SU-DHL-6 (cell line): ENCODE measurements at regions not wholly inside any gene's neighbourhood (a gene's known extent, or its start where the extent isn't known, plus 50 kb on each side); places are given as distances from the start of the nearest gene placed in this dataset.

Experiments
- H2AFZ ChIP-seq: fragments of 200-600 bp; sonication (generic); 2 replicates; pipeline ENCODE4 v1.6.1; 2014; ENCODE audit warnings: low read depth, mild to moderate bottlenecking, moderate library complexity, mixed read lengths, antibody characterized with exemption, low read length; ENCODE audit not compliant: severe bottlenecking
- H3F3A ChIP-seq: fragments of 200-600 bp; shearing (Covaris generic); 2 replicates; pipeline ENCODE4 v1.6.0; 2016; ENCODE audit warnings: antibody characterized with exemption, mild to moderate bottlenecking; ENCODE audit not compliant: insufficient read depth
- H3K27ac ChIP-seq: fragments of 200-600 bp; sonication (generic); 2 replicates; pipeline ENCODE4 v1.5.1; 2016; ENCODE audit warnings: low read depth, mild to moderate bottlenecking, low read length, moderate library complexity, mixed read lengths
- H3K27me3 ChIP-seq: fragments of 200-600 bp; sonication (generic), shearing (Covaris generic); 2 replicates; pipeline ENCODE4 v1.6.0; 2014; ENCODE audit warnings: mild to moderate bottlenecking, low read length
- H3K36me3 ChIP-seq: fragments of 200-600 bp; sonication (generic); 2 replicates; pipeline ENCODE4 v1.6.1; 2014; ENCODE audit warnings: mild to moderate bottlenecking, low read length, mixed read lengths
- H3K4me2 ChIP-seq: fragments of 300-600, 200-600 bp; shearing (Covaris generic), sonication (generic); 2 replicates; pipeline ENCODE4 v1.6.0; 2014; ENCODE audit warnings: low read length, low read depth, mild to moderate bottlenecking; ENCODE audit not compliant: poor library complexity, severe bottlenecking
- H3K4me3 ChIP-seq: fragments of 200-600 bp; sonication (generic); 2 replicates; pipeline ENCODE4 v1.5.1; 2014; ENCODE audit warnings: antibody characterized with exemption, low read length, mild to moderate bottlenecking, mixed read lengths; ENCODE audit not compliant: insufficient read depth, poor library complexity, severe bottlenecking
- H3K79me2 ChIP-seq: fragments of 200-600 bp; sonication (generic); 2 replicates; pipeline ENCODE4 v1.6.1; 2014; ENCODE audit warnings: mild to moderate bottlenecking, low read length, moderate library complexity; ENCODE audit not compliant: insufficient read depth
- H3K9ac ChIP-seq: fragments of 200-600 bp; sonication (generic); 2 replicates; pipeline ENCODE4 v1.7.0; 2014; ENCODE audit warnings: mild to moderate bottlenecking, low read length
- H3K9me2 ChIP-seq: fragments of 200-600 bp; sonication (generic); replicated peaks from 2 replicates; pipeline ENCODE4 v1.6.1; 2014; ENCODE audit warnings: low read length; ENCODE audit not compliant: insufficient read depth
- H3K9me3 ChIP-seq: fragments of 200-600 bp; sonication (generic); 2 replicates; pipeline ENCODE4 v1.6.1; 2014; ENCODE audit warnings: low read length, mixed read lengths; ENCODE audit not compliant: insufficient read depth
- H4K20me1 ChIP-seq: fragments of 200-600 bp; sonication (generic); 2 replicates; pipeline ENCODE4 v1.6.1; 2014; ENCODE audit warnings: low read depth, mild to moderate bottlenecking, antibody characterized with exemption, low read length, moderate library complexity, mixed read lengths
- EZH2phosphoT487 ChIP-seq: fragments of 200-600 bp; sonication (generic), shearing (Covaris generic); conservative IDR thresholded peaks from 2 replicates; pipeline ENCODE4 v1.6.1; 2018; ENCODE audit warnings: mild to moderate bottlenecking, antibody characterized with exemption, low read length, moderate library complexity, mixed read lengths
- TF ChIP-seq, protein P1 (sequence below): fragments of 200-600 bp; sonication (generic); IDR thresholded peaks from one replicate; pipeline ENCODE4 v1.5.1; 2017; ENCODE audit warnings: antibody characterized with exemption, mild to moderate bottlenecking, low read length, moderate library complexity; ENCODE audit not compliant: insufficient read depth, poor library complexity, severe bottlenecking

DNA sequence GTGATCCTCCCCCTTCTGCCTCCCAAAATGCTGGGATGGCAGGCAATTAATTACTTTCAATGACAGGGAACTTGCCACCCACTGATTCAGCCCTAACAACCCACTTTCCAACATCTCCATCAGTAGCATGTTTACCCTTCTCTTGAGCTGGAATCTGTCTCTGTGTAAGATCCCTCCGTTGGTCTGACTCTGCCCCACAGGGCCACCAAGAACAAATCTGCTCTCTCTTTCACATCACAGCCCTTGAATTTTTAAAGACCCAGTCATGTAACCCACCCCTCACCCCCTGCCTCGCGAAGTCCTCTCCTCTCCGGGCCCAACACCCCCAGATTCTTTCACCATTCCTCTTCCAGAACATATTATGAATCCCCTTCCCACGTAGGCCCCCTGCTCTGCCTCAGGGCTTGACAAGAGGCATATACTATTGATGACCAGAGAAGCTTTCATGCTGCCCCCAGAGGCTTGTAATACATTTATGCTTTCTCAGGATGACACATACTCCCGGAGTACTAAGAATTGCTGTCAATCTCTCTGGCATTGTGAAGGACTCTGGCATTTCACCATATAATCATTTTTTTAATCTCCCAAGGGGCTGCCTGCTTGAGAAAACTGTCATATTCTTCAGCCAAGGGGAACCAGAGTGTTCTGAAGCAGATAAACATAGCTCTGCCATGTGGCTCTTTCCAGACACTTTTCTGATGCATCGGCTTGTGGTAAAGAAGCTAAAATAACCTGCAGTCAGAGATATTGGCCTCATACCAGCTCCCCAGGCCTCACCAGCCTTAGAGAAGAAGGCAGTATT, 179.2 kb upstream of the AUTS2 start:
- H3K79me2 ChIP-seq, result no peaks in the 10 kb centered on the region
- H3K27ac ChIP-seq, result no peak overlapping the region
- H4K20me1 ChIP-seq, result no peaks in the 10 kb centered on the region
- H3K9ac ChIP-seq, result no peak overlapping the region
- TF ChIP-seq, protein P1, sequence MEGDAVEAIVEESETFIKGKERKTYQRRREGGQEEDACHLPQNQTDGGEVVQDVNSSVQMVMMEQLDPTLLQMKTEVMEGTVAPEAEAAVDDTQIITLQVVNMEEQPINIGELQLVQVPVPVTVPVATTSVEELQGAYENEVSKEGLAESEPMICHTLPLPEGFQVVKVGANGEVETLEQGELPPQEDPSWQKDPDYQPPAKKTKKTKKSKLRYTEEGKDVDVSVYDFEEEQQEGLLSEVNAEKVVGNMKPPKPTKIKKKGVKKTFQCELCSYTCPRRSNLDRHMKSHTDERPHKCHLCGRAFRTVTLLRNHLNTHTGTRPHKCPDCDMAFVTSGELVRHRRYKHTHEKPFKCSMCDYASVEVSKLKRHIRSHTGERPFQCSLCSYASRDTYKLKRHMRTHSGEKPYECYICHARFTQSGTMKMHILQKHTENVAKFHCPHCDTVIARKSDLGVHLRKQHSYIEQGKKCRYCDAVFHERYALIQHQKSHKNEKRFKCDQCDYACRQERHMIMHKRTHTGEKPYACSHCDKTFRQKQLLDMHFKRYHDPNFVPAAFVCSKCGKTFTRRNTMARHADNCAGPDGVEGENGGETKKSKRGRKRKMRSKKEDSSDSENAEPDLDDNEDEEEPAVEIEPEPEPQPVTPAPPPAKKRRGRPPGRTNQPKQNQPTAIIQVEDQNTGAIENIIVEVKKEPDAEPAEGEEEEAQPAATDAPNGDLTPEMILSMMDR, result no peak
- no peak for TF ChIP-seq EZH2phosphoT487
- H3F3A ChIP-seq, result no peaks in the 10 kb centered on the region
- H2AFZ ChIP-seq, result no peak overlapping the region
- no peak overlapping the region for H3K4me3 ChIP-seq
- no peaks in the 10 kb centered on the region for H3K36me3 ChIP-seq
- no peaks in the 10 kb centered on the region for H3K27me3 ChIP-seq
- H3K4me2 ChIP-seq, result no peak overlapping the region
- peaks cover 5% of the 10 kb centered on the region; the same call in 1 of the 2 replicates for H3K9me3 ChIP-seq
- no peaks in the 10 kb centered on the region for H3K9me2 ChIP-seq

DNA sequence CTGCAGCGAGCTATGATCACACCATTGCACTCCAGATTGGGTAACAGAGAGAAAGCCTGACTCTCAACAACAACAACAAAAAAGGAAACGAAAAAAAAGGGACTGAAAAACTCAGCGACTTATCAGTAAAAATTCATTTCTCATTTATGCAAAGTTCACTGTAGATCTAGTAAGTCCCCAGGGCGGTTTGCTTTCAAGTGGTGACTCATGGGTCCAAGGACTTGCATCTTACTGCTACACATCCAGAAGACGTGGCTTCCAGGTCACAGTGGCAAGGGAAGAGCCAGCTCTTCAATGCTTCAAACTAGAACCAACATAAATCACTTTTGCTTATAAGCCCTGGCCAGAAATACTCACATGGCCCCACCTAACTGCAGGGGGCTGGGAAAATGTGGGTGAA, 178.3 kb upstream of the AUTS2 start:
- Histone ChIP-seq H3K9ac (no peak overlapping the region), H3K4me3 (no peak overlapping the region), H3K79me2 (no peaks in the 10 kb centered on the region), H4K20me1 (no peaks in the 10 kb centered on the region), H3K4me2 (no peak overlapping the region), H3K9me3 (peaks cover 5% of the 10 kb centered on the region; the same call in 1 of the 2 replicates), H3K9me2 (no peaks in the 10 kb centered on the region), H2AFZ (no peak overlapping the region), H3K27ac (no peak overlapping the region), H3K36me3 (no peaks in the 10 kb centered on the region), H3F3A (no peaks in the 10 kb centered on the region), H3K27me3 (no peaks in the 10 kb centered on the region)
- TF ChIP-seq, protein P1, result no peak
- no peak for TF ChIP-seq EZH2phosphoT487

DNA sequence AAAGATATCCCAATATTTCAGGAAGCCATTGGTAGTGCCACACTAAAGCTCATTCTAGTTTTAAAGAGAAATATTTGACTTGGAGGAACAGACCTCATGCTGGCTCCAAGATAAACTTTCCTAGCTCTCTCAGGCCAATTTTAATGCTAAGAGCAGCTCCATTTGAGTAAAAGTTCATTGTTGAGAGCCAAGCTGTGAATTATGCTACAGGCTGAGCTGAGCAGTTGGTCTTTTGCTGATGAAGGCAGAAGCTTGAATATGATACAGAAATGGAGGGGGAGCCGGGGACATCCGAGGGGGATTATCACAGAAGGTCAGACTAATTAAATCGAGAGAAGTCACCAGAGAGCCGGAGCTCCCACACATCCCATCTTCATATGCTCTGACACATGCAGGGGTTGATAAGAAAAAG, 175.7 kb upstream of the AUTS2 start:
- Histone ChIP-seq H4K20me1 (no peaks in the 10 kb centered on the region), H3K4me3 (no peak overlapping the region), H3K79me2 (no peaks in the 10 kb centered on the region), H3K27me3 (no peaks in the 10 kb centered on the region), H3K4me2 (no peak overlapping the region), H3K9me2 (no peaks in the 10 kb centered on the region), H3K27ac (no peak overlapping the region), H3K9me3 (no peaks in the 10 kb centered on the region), H3K36me3 (no peaks in the 10 kb centered on the region), H2AFZ (no peak overlapping the region), H3K9ac (no peak overlapping the region), H3F3A (no peaks in the 10 kb centered on the region)
- no peak for TF ChIP-seq EZH2phosphoT487
- TF ChIP-seq, protein P1, result no peak
